ENCODE measurements at regions not wholly inside any gene's neighbourhood (a gene's known extent, or its start where the extent isn't known, plus 50 kb on each side); places are given as distances from the start of the nearest gene placed in this dataset.
A peak's percentile ranks its signal among the peaks of the same experiment; 100 is the strongest.

DNA sequence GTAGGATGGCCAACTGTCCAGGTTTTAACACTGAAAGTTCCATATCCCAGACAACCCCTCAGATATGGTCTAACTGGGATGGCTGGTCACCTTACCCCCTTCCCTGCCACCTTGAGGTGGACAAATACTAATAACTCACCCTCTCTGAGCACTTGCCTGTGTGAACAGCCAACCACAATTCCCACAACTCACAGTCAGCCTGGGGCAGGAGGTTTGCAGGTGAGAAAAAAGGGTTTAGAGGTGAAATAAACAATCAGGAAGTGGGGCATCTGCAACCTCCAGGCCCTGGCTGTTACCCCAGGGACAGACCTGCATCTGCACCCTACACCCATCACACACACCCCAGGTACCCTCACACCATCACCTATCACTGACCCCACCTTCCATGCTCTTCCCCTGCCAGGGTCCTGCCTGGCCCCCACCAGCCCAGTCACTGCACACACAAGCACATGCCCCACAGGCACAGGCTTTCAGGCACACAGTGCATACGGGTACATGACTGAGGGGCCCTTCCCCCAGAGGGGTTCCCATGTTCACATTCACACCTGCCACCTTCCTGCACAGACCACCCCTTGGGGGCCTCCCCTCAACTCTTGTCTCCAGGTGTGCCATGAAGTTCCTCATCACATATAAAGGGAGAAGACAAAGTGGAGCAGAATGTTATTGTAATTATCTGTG is 679.5 kb downstream of the MATN1 start:
- in situ Hi-C loops (cut with HindIII; ENCODE audit: low sequenced_read_pairs) = no loop called here

DNA sequence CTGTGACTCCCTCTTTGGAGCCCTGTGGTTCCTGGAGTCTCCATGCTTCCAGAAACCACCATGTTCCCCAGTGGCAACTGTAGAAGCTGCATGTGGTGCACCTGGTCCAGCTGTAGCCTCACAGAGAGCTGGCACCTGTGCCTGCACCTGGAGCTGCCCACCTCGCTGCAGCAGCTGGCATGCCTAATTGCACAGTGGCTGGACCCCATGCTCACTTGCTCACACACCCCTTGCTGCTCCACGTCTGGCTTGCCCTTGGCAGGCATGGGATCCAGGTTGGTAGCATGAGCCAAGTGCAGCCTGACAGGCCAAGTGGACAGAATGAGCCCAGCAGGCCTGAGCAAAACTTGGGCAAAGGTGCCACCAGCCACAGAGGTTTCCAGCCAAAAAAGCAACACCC is 680.1 kb downstream of the MATN1 start:
- in situ Hi-C loops (cut with HindIII; ENCODE audit: low sequenced_read_pairs) = no loop called here
- DNase-seq (ENCODE audit: low spot score) = peak; percentile 2

More for the DNA sequence above, 679.5 kb downstream of the MATN1 start:
- DNase-seq (ENCODE audit: low spot score) = no peak

DNA sequence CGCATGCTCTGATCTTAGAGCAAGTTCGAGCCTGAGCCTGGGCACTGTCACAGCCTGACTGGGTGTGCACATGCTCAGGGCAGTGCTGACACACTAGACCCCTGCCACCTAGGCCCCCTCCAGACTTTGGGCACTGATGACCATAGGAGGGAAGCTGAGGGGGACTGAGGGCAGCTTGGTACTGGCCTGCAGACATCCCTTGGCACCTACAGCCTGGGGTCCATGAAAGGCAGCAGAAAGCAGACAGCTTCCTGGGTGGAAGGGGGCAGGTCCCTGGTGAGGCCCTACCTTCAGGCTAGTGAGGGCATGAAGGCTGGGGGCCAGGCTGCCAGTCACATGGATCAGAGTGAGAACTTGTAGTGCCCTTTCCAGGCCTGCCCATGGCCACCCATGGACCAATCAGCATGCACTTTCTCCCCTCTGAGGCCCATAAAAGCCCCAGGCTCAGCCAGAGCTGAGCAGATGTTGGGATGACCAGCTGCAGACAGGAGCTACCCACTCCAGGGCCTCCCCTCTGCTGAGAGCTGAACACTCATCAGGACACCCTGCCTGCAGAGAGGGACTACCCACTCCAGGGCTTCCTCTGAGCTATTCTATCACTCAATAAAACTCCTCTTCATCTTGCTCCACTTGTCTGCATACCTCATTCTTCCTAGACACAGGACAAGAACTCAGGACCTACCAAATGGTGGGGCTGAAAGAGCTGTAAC is 680.8 kb downstream of the MATN1 start:
- in situ Hi-C loops (cut with HindIII; ENCODE audit: low sequenced_read_pairs) = no loop called here
- no peak for DNase-seq (ENCODE audit: low spot score)

GRCh38 chr1:30041741-30042437 is 681.5 kb downstream of the MATN1 start:
- in situ Hi-C loops (cut with HindIII; ENCODE audit: low sequenced_read_pairs) = no loop called here
- no peak for DNase-seq (ENCODE audit: low spot score)

- DNase-seq (ENCODE audit: low spot score) = no peak
- in situ Hi-C loops (cut with HindIII; ENCODE audit: low sequenced_read_pairs) = no loop called here
These were observed 683.0 kb downstream of the MATN1 start for GRCh38 chr1:30040081-30041019.

- in situ Hi-C loops (cut with HindIII; ENCODE audit: low sequenced_read_pairs) = no loop called here
- no peak for DNase-seq (ENCODE audit: low spot score)
These were observed 683.9 kb downstream of the MATN1 start for GRCh38 chr1:30039354-30040080.

DNA sequence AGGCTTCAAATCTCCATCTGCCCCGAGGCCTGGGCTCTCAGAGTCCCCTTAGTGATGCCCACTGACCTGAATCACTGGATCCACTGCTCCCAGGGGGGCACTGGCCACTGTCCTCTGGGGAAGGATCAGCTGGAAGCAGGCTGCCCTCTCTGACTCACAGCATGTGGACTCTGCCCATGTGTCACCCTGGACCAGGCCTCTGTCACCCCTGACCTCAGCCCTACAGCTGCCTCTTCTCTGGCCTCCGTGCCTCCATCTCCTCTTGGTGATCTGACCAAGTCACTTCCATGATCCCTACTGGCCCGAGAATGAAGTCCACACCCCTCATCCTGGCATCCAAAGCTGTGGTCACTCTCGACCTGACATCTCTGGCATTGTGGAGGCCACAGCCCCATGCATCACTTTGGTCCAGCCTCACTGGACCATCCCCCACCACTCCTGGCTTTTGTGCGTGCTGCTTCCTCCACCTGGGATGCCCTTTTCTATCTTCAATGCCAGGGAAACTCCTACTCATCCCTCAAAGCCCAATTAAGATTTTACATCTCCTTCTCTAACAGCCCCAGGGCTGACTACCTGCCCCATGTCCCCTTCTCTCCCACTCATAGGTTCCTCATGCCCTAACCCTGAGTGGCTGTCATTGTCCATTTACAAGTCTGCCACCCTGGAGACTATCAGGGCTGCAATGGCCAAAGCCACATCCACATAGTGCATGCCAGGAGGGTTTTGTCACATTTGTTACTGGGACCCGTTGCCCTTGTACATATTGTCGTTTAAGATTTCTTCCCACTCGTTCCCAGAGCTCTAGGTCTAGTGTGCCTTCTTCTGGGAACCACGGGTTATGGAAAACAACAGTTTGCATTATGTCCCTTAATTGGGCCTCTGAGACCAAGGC is 685.0 kb downstream of the MATN1 start:
- DNase-seq (ENCODE audit: low spot score) = no peak
- in situ Hi-C loops (cut with HindIII; ENCODE audit: low sequenced_read_pairs) = no loop called here

DNA sequence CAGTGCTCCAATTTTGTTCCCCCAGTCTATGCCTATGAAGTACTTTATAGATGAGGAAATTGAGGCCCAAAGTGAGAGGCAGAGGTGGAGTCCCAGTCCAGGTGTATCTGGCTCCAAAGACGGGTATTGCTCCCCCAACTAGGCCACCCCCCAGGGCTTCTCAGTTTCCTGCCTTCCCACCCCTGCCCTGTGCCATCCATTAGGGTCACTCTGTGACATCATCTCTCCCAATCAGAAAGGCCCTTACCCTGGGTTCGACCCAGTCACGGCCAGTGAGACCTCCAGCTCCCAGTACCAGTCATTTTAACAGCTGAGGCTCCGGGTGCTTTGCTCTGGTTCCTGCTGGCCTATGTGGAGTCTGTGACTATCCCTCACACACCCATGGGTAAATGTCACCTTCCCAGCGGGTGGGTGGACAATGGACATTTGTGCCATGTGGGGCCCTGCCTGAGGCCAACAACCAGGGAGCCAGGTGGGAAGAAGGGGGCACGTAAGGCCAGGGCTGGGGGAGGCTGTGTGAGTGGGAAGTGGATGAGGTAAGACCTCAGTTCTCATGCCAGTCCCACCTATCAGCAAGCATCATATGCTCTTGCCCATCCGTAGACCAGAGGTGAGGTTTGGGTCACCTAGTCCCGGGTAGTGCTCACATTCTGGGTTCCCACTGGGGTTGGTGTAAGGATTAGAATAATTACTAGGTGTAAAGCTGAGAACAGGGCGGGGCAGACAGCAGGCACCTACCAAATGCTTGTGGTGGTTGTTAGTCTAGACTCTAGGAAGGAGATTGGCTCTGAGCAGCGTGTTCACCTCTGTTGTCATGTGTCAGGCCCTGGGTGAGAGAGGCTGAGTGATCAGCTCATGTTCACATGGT is 685.9 kb downstream of the MATN1 start:
- DNase-seq (ENCODE audit: low spot score) = no peak
- in situ Hi-C loops (cut with HindIII; ENCODE audit: low sequenced_read_pairs) = no loop called here

- no peak for DNase-seq (ENCODE audit: low spot score)
- in situ Hi-C loops (cut with HindIII; ENCODE audit: low sequenced_read_pairs) = no loop called here
These were observed 686.7 kb downstream of the MATN1 start for GRCh38 chr1:30036666-30037065.

GRCh38 chr1:30036229-30036547 is 687.2 kb downstream of the MATN1 start:
- in situ Hi-C loops (cut with HindIII; ENCODE audit: low sequenced_read_pairs) = no loop called here
- DNase-seq (ENCODE audit: low spot score) = no peak

- in situ Hi-C loops (cut with HindIII; ENCODE audit: low sequenced_read_pairs) = no loop called here
- no peak for DNase-seq (ENCODE audit: low spot score)
These were observed 687.7 kb downstream of the MATN1 start for GRCh38 chr1:30035522-30036228.

- DNase-seq (ENCODE audit: low spot score) = no peak
- in situ Hi-C loops (cut with HindIII; ENCODE audit: low sequenced_read_pairs) = no loop called here
These were observed 688.5 kb downstream of the MATN1 start for GRCh38 chr1:30034627-30035521.

DNA sequence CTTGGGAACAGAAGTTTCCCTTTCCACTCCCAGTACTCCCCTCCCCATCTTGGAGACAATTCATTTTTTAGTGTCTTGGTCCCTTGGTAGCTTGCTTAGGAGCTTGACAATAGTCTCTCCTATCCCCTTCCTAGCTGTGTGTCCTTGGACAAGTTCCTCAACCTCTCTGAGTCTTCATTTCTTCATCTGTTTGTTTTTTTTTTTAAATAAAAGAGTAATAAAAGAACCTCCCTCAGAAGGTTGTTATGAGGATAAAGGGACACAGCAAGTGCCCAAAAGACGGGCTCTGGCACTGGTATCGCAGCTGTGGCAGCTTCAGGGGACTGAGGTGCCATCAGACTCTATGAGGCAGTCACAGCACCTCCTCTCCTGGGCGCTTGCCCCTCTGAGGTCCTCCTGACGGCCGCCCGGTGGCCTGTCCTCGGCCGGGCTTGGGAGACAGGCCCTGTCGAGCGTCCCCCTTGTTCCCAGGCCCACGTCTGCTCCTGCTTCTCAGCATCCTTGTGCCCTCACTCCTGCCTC is 689.2 kb downstream of the MATN1 start:
- in situ Hi-C loops (cut with HindIII; ENCODE audit: low sequenced_read_pairs) = no loop called here
- no peak for DNase-seq (ENCODE audit: low spot score)

GRCh38 chr1:30033256-30034104 is 689.9 kb downstream of the MATN1 start:
- in situ Hi-C loops (cut with HindIII; ENCODE audit: low sequenced_read_pairs) = no loop called here
- DNase-seq (ENCODE audit: low spot score) = no peak
